ENCODE measurements at regions not wholly inside any gene's neighbourhood (a gene's known extent, or its start where the extent isn't known, plus 50 kb on each side); places are given as distances from the start of the nearest gene placed in this dataset.

DNA sequence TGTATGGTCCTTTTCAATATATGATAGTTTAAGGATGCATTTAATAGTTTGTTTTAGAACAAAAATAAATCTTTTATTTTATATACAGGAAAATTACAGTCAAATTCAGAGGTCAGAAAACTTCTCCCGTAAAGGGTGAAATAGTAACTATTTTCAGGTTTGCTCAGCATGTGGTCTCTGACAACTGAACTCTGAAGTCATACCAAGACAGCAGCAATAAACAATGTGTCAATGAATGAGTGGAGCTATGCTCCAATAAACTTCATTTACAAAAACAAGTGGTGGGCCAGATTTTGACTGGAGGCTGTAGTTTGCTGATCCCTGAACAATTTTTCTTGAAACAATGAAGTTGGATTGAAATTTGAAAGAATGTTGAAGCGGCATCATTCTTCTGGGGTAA lies 123.6 kb downstream of the ZNF248 start:
- Mint-ChIP-seq H3K4me1 (no peaks in the 10 kb centered on the region), H3K4me3 (no peak overlapping the region), H3K36me3 (ENCODE audit: low read depth) (peaks cover 34% of the 10 kb centered on the region), H3K27ac (no peak overlapping the region), H3K9me3 (peaks cover 91% of the 10 kb centered on the region), H3K27me3 (ENCODE audit: insufficient read depth, low read depth, poor library complexity) (peaks cover under 1% of the 10 kb centered on the region)
- H3K4me1 ChIP-seq (ENCODE audit: insufficient read depth): no peaks in the 10 kb centered on the region
- H3K27me3 ChIP-seq (ENCODE audit: insufficient read depth): no peaks in the 10 kb centered on the region
- no peak overlapping the region for H3K27ac ChIP-seq (ENCODE audit: low read depth)
- no peak overlapping the region for H3K4me3 ChIP-seq
- H4K20me1 ChIP-seq (replicated peaks; ENCODE audit: insufficient read depth): no peaks in the 10 kb centered on the region
- H3K79me2 ChIP-seq (replicated peaks; ENCODE audit: insufficient read depth): no peaks in the 10 kb centered on the region
- no peaks in the 10 kb centered on the region for H3K9me2 ChIP-seq (ENCODE audit: insufficient read depth)
- ATAC-seq (no peak), DNase-seq (ENCODE audit: low spot score) (no peak)
- no peaks in the 10 kb centered on the region for H3F3A ChIP-seq (replicated peaks; ENCODE audit: low read depth)
- H3K4me2 ChIP-seq: no peak overlapping the region
- TF ChIP-seq EZH2 (IDR thresholded peaks at IDR 0.05; ENCODE audit: low read depth, unreplicated experiment): no peak
- no peak for TF ChIP-seq JUNB (IDR thresholded peaks at IDR 0.05; ENCODE audit: unreplicated experiment)
- no peak overlapping the region for H2AFZ ChIP-seq
- H3K36me3 ChIP-seq (ENCODE audit: insufficient read depth): no peaks in the 10 kb centered on the region

DNA sequence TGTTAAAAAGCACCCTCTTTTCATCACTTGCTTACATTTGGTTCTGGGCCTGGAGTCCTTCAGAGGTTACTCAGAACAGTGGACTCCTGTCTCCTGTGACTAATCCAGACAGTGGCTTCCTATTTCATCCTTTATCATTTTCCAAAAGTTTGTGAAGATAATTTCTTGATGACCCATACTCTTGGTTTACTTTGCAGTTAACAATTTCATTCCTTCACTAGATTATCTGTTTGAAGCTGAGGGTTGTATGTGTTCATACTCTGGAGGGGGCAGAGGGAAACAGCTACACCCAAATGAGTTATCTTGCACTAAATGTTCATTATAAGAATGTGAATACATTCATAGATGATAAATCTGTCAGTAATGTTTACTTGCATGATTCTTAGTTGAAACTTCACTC lies 124.7 kb downstream of the ZNF248 start:
- H3K4me3 Mint-ChIP-seq: no peak overlapping the region
- H3K4me1 ChIP-seq (ENCODE audit: insufficient read depth): no peaks in the 10 kb centered on the region
- no peak for ATAC-seq
- H3K27ac ChIP-seq (ENCODE audit: low read depth): no peak overlapping the region
- no peaks in the 10 kb centered on the region for H3K4me1 Mint-ChIP-seq
- no peak overlapping the region for H3K4me2 ChIP-seq
- no peaks in the 10 kb centered on the region for H3K27me3 ChIP-seq (ENCODE audit: insufficient read depth)
- no peaks in the 10 kb centered on the region for H3K27me3 Mint-ChIP-seq (ENCODE audit: insufficient read depth, low read depth, poor library complexity)
- peaks cover 30% of the 10 kb centered on the region for H3K36me3 Mint-ChIP-seq (ENCODE audit: low read depth)
- TF ChIP-seq, protein P1, sequence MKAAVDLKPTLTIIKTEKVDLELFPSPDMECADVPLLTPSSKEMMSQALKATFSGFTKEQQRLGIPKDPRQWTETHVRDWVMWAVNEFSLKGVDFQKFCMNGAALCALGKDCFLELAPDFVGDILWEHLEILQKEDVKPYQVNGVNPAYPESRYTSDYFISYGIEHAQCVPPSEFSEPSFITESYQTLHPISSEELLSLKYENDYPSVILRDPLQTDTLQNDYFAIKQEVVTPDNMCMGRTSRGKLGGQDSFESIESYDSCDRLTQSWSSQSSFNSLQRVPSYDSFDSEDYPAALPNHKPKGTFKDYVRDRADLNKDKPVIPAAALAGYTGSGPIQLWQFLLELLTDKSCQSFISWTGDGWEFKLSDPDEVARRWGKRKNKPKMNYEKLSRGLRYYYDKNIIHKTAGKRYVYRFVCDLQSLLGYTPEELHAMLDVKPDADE (IDR thresholded peaks at IDR 0.05): no peak
- TF ChIP-seq, protein P2, sequence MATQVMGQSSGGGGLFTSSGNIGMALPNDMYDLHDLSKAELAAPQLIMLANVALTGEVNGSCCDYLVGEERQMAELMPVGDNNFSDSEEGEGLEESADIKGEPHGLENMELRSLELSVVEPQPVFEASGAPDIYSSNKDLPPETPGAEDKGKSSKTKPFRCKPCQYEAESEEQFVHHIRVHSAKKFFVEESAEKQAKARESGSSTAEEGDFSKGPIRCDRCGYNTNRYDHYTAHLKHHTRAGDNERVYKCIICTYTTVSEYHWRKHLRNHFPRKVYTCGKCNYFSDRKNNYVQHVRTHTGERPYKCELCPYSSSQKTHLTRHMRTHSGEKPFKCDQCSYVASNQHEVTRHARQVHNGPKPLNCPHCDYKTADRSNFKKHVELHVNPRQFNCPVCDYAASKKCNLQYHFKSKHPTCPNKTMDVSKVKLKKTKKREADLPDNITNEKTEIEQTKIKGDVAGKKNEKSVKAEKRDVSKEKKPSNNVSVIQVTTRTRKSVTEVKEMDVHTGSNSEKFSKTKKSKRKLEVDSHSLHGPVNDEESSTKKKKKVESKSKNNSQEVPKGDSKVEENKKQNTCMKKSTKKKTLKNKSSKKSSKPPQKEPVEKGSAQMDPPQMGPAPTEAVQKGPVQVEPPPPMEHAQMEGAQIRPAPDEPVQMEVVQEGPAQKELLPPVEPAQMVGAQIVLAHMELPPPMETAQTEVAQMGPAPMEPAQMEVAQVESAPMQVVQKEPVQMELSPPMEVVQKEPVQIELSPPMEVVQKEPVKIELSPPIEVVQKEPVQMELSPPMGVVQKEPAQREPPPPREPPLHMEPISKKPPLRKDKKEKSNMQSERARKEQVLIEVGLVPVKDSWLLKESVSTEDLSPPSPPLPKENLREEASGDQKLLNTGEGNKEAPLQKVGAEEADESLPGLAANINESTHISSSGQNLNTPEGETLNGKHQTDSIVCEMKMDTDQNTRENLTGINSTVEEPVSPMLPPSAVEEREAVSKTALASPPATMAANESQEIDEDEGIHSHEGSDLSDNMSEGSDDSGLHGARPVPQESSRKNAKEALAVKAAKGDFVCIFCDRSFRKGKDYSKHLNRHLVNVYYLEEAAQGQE (IDR thresholded peaks at IDR 0.05; ENCODE audit: unreplicated experiment): no peak
- TF ChIP-seq POLR2AphosphoS5 (IDR thresholded peaks at IDR 0.05; ENCODE audit: low read depth): no peak
- no peak for TF ChIP-seq JUNB (IDR thresholded peaks at IDR 0.05; ENCODE audit: unreplicated experiment)
- no peak overlapping the region for H2AFZ ChIP-seq
- H3K9me3 Mint-ChIP-seq: peaks cover 88% of the 10 kb centered on the region
- H3K27ac Mint-ChIP-seq: no peak overlapping the region
- DNase-seq (ENCODE audit: low spot score): no peak
- H3K79me2 ChIP-seq (replicated peaks; ENCODE audit: insufficient read depth): no peaks in the 10 kb centered on the region
- H3K4me3 ChIP-seq: no peak overlapping the region
- H4K20me1 ChIP-seq (replicated peaks; ENCODE audit: insufficient read depth): no peaks in the 10 kb centered on the region
- no peaks in the 10 kb centered on the region for H3F3A ChIP-seq (replicated peaks; ENCODE audit: low read depth)
- H3K36me3 ChIP-seq (ENCODE audit: insufficient read depth): no peaks in the 10 kb centered on the region
- H3K9me2 ChIP-seq (ENCODE audit: insufficient read depth): no peaks in the 10 kb centered on the region

DNA sequence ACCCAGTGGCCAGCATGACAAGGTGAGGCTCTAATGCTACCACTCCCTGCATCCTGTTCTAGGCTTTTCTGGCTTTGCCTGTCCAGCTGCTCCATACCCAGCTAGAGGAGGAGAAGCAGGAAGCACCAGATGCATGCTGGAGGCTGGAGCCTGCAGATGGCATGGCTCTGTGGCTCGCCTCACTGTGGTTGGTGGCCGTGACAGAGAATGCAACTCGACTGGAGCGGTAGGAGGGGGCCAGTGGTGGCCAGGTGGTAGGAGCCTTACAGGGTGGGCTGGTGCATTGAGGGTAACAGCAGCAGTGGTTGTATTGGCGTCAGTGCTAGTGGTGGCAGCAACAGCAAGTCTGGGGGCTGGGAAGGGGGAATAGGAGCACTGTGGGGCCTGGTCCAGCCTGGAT lies 128.6 kb downstream of the ZNF248 start:
- Mint-ChIP-seq H3K4me3 (no peak overlapping the region), H3K27me3 (ENCODE audit: insufficient read depth, low read depth, poor library complexity) (peaks cover 2% of the 10 kb centered on the region), H3K27ac (no peak overlapping the region), H3K36me3 (ENCODE audit: low read depth) (peaks cover 44% of the 10 kb centered on the region), H3K9me3 (peaks cover 89% of the 10 kb centered on the region), H3K4me1 (no peaks in the 10 kb centered on the region)
- no peaks in the 10 kb centered on the region for H3K4me1 ChIP-seq (ENCODE audit: insufficient read depth)
- 0 out of 2 replicates have a peak, but pooled peaks cover 3% of the 10 kb centered on the region for H3K36me3 ChIP-seq (ENCODE audit: insufficient read depth)
- no peak overlapping the region for H3K27ac ChIP-seq (ENCODE audit: low read depth)
- H2AFZ ChIP-seq: no peak overlapping the region
- ATAC-seq (no peak), DNase-seq (ENCODE audit: low spot score) (no peak)
- H3K79me2 ChIP-seq (replicated peaks; ENCODE audit: insufficient read depth): no peaks in the 10 kb centered on the region
- H4K20me1 ChIP-seq (replicated peaks; ENCODE audit: insufficient read depth): no peaks in the 10 kb centered on the region
- no peaks in the 10 kb centered on the region for H3K9me2 ChIP-seq (ENCODE audit: insufficient read depth)
- H3K4me3 ChIP-seq: no peak overlapping the region
- H3F3A ChIP-seq (replicated peaks; ENCODE audit: low read depth): no peaks in the 10 kb centered on the region
- H3K4me2 ChIP-seq: no peak overlapping the region
- no peaks in the 10 kb centered on the region for H3K27me3 ChIP-seq (ENCODE audit: insufficient read depth)
- TF ChIP-seq JUNB (IDR thresholded peaks at IDR 0.05; ENCODE audit: unreplicated experiment): no peak
- TF ChIP-seq NANOG (IDR thresholded peaks at IDR 0.05; ENCODE audit: borderline replicate concordance): no peak
- no peak for TF ChIP-seq POLR2AphosphoS5 (IDR thresholded peaks at IDR 0.05; ENCODE audit: low read depth)
- no peak for TF ChIP-seq ZNF331 (CRISPR knock-in tag; IDR thresholded peaks at IDR 0.05; ENCODE audit: low read depth)
- TF ChIP-seq ZNF114 (CRISPR knock-in tag; IDR thresholded peaks at IDR 0.05): no peak
- TF ChIP-seq, protein P2 (IDR thresholded peaks at IDR 0.05; ENCODE audit: unreplicated experiment): no peak
- no peak for TF ChIP-seq EZH2phosphoT487 (IDR thresholded peaks at IDR 0.05; ENCODE audit: unreplicated experiment)
- TF ChIP-seq, protein P1 (IDR thresholded peaks at IDR 0.05): no peak
- TF ChIP-seq STAT1 (IDR thresholded peaks at IDR 0.05; ENCODE audit: unreplicated experiment): no peak
- no peak for TF ChIP-seq EZH2 (IDR thresholded peaks at IDR 0.05; ENCODE audit: low read depth, unreplicated experiment)
